Endodermal cell (in vitro differentiated cells): ENCODE measurements at regions not wholly inside any gene's neighbourhood (a gene's known extent, or its start where the extent isn't known, plus 50 kb on each side); places are given as distances from the start of the nearest gene placed in this dataset.
"Not testable (repeated sequence)": the region's sequence is repeated elsewhere in the genome, so short reads cannot be mapped to it uniquely, and the experiment has no call there.

ENCODE experiments used
- DNase-seq: peaks from one replicate; pipeline ENCODE4 v3.0.0-alpha.2; 2017
- H3K27ac ChIP-seq: 2 replicates; pipeline ENCODE4 v1.5.1; 2013; ENCODE audit warnings: mild to moderate bottlenecking, low read depth, low read length, moderate library complexity
- H3K27me3 ChIP-seq: 2 replicates; pipeline ENCODE4 v1.6.1; 2013; ENCODE audit warnings: mild to moderate bottlenecking, low read length, moderate library complexity; ENCODE audit not compliant: insufficient read depth, control insufficient read depth, poor library complexity, severe bottlenecking
- H3K36me3 ChIP-seq: 2 replicates; pipeline ENCODE4 v1.7.0; 2013; ENCODE audit warnings: mild to moderate bottlenecking, low read length, moderate library complexity; ENCODE audit not compliant: control insufficient read depth, insufficient read depth
- H3K4me1 ChIP-seq: one replicate; pipeline ENCODE4 v1.7.0; 2013; ENCODE audit warnings: low read length; ENCODE audit not compliant: control insufficient read depth, insufficient read depth
- H3K4me3 ChIP-seq: 2 replicates; pipeline ENCODE4 v1.5.1; 2013; ENCODE audit warnings: mild to moderate bottlenecking, low read length, moderate library complexity
- H3K9ac ChIP-seq: 2 replicates; pipeline ENCODE4 v1.6.1; 2013; ENCODE audit warnings: mild to moderate bottlenecking, low read length, moderate library complexity; ENCODE audit not compliant: poor library complexity, severe bottlenecking; ENCODE audit errors: extremely low read depth
- H3K9me3 ChIP-seq: 2 replicates; pipeline ENCODE4 v1.6.1; 2013; ENCODE audit warnings: mild to moderate bottlenecking, low read length, moderate library complexity; ENCODE audit not compliant: control insufficient read depth
- H3K27ac Mint-ChIP-seq: 2 replicates; pipeline ENCODE4 v1.8.0; 2020; ENCODE audit warnings: mixed read lengths
- H3K27me3 Mint-ChIP-seq: 2 replicates; pipeline ENCODE4 v1.8.0; 2021; ENCODE audit warnings: mild to moderate bottlenecking, mixed read lengths; ENCODE audit not compliant: insufficient read depth
- H3K36me3 Mint-ChIP-seq: 2 replicates; pipeline ENCODE4 v1.8.0; 2020; ENCODE audit warnings: low read depth, mixed read lengths
- H3K4me1 Mint-ChIP-seq: 2 replicates; pipeline ENCODE4 v1.8.0; 2020; ENCODE audit warnings: mixed read lengths
- H3K4me3 Mint-ChIP-seq: 2 replicates; pipeline ENCODE4 v1.8.0; 2020; ENCODE audit warnings: mild to moderate bottlenecking, moderate library complexity, mixed read lengths
- H3K9me3 Mint-ChIP-seq: 2 replicates; pipeline ENCODE4 v1.8.0; 2020; ENCODE audit warnings: mild to moderate bottlenecking, mixed read lengths
- WGBS, 2 experiments: methylation state at CpG; one replicate each; pipeline versions ENCODE4 v1.1.5 to v1.1.7; 2013; ENCODE audit warnings: missing lambda C conversion rate in 2 of 2, mixed read lengths in 1 of 2; ENCODE audit not compliant: insufficient coverage in 1 of 2, insufficient read length in 1 of 2; 5-methylcytosine and 5-hydroxymethylcytosine counted together
- TF ChIP-seq, protein P1 (sequence below): fragments of 200-600 bp; sonication (generic); conservative IDR thresholded peaks from 2 replicates; pipeline ENCODE4 v1.5.0; 2021; ENCODE audit warnings: antibody characterized with exemption, mild to moderate bottlenecking

DNA sequence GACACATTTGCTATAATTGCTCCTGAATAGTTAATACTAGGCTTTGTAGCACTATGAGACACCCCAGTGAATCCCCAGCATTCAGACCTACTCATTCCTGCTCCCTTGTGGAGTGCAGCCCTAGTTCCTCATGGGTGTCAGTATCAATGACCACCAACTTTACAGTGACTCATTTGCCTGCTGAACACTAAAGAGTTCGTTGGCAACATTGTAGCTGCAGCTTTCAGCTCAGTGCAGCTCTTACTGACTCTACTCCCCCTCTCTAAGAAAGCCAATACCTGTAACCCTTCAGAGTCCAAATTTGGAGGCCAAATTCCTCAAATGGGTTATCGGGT is 127.1 kb upstream of the MTPN start:
- H3K27me3 Mint-ChIP-seq: no peaks in the 10 kb centered on the region
- Histone ChIP-seq H3K4me3 (no peak overlapping the region), H3K9ac (no peak overlapping the region), H3K4me1 (no peaks in the 10 kb centered on the region), H3K9me3 (peaks cover 7% of the 10 kb centered on the region), H3K36me3 (no peaks in the 10 kb centered on the region), H3K27ac (no peak overlapping the region), H3K27me3 (no peaks in the 10 kb centered on the region)
- H3K36me3 Mint-ChIP-seq: no peaks in the 10 kb centered on the region
- 82 to 90% methylated on average over 2 of the region's 2 CpGs for WGBS, 2 experiments
- H3K9me3 Mint-ChIP-seq: peaks cover 23% of the 10 kb centered on the region
- H3K4me3 Mint-ChIP-seq: no peak overlapping the region
- H3K4me1 Mint-ChIP-seq: no peaks in the 10 kb centered on the region
- TF ChIP-seq, protein P1, sequence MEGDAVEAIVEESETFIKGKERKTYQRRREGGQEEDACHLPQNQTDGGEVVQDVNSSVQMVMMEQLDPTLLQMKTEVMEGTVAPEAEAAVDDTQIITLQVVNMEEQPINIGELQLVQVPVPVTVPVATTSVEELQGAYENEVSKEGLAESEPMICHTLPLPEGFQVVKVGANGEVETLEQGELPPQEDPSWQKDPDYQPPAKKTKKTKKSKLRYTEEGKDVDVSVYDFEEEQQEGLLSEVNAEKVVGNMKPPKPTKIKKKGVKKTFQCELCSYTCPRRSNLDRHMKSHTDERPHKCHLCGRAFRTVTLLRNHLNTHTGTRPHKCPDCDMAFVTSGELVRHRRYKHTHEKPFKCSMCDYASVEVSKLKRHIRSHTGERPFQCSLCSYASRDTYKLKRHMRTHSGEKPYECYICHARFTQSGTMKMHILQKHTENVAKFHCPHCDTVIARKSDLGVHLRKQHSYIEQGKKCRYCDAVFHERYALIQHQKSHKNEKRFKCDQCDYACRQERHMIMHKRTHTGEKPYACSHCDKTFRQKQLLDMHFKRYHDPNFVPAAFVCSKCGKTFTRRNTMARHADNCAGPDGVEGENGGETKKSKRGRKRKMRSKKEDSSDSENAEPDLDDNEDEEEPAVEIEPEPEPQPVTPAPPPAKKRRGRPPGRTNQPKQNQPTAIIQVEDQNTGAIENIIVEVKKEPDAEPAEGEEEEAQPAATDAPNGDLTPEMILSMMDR: no peak
- DNase-seq: no peak
- no peak overlapping the region for H3K27ac Mint-ChIP-seq

DNA sequence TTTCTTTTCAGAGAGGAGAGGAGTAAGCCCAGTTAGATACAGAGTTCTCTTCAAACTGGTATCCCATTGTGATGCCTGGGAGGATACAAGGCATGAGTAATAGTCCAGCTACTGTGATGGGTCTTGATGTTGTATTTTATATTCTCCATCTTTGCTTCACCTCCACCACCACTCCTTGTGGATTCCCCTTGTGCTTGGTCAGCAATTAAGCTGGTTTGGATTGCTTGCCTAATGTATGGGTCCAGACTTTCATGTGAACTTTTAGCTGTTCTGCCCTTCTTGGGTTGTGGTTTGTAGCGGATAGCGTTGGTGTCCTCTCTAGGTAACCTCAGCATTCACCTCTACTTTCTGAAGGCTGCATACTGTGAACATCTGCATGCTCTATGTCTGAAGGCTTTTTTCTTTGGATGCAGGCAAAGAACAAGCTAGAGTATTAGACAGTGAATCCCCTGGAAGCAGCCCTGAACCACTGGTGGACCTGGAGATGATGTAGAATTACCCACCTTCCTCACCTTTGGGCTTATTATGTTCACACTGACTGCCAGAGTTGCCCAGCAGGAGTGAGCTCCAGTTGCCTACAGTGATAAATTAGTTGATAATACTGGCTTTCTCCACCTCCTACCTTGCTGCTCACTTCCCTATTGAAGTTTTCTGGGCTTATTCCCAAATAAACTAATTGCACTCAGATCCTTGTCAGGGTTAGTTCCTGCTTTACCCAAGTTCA is 126.5 kb upstream of the MTPN start:
- Mint-ChIP-seq H3K27me3 (no peaks in the 10 kb centered on the region), H3K36me3 (no peaks in the 10 kb centered on the region), H3K4me1 (no peaks in the 10 kb centered on the region), H3K27ac (no peak overlapping the region), H3K4me3 (no peak overlapping the region), H3K9me3 (peaks cover 24% of the 10 kb centered on the region)
- no peak for DNase-seq
- Histone ChIP-seq H3K9me3 (peaks cover 7% of the 10 kb centered on the region), H3K4me1 (no peaks in the 10 kb centered on the region), H3K27me3 (no peaks in the 10 kb centered on the region), H3K36me3 (no peaks in the 10 kb centered on the region), H3K9ac (no peak overlapping the region), H3K27ac (no peak overlapping the region), H3K4me3 (no peak overlapping the region)
- WGBS, 2 experiments: 51 to 70% methylated on average over 2 of the region's 2 CpGs
- TF ChIP-seq, protein P1: no peak

DNA sequence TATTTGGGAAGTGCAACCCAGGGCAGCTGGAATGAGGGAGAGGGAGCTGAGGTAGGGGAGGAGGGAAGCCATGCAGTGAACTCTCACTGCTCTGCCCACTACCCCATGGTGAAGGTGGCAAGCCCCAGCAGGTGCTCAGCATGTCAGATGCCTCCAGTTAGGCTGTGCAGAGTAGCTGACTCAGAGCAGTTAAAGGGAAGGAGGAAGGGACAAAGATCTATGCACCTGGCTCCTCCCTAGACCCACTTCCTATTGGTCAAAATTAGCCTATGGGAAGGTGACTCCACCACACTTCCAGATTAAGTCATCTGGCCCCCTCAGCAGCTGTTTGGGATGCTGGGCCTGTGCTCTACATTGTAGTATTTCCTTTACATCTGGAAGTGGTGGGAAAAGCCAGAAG is 125.7 kb upstream of the MTPN start:
- Histone ChIP-seq H3K36me3 (no peaks in the 10 kb centered on the region), H3K4me1 (no peaks in the 10 kb centered on the region), H3K27ac (no peak overlapping the region), H3K27me3 (no peaks in the 10 kb centered on the region), H3K4me3 (no peak overlapping the region), H3K9ac (no peak overlapping the region), H3K9me3 (peaks cover 7% of the 10 kb centered on the region)
- TF ChIP-seq, protein P1: no peak
- no peak for DNase-seq
- Mint-ChIP-seq H3K9me3 (peaks cover 18% of the 10 kb centered on the region), H3K27ac (no peak overlapping the region), H3K4me3 (no peak overlapping the region), H3K4me1 (no peaks in the 10 kb centered on the region), H3K36me3 (no peaks in the 10 kb centered on the region), H3K27me3 (no peaks in the 10 kb centered on the region)

DNA sequence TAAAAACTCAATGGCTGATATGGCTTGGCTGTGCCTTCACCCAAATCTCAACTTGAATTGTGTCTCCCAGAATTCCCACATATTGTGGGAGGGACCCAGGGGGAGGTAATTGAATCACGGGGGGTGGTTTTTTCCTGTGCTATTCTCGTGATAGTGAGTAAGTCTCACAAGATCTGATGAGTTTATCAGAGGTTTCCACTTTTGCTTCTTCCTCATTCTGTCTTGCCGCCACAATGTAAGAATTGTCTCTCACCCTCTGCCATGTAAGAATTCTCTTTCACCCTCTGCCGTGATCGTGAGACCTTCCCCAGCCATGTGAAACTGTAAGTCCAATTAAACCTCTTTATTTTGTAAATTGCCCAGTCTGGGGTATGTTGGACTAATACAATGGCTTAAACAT is 115.6 kb upstream of the MTPN start:
- H3K27me3 Mint-ChIP-seq, H3K27me3 ChIP-seq, H3K4me3 Mint-ChIP-seq, H3K4me3 ChIP-seq, DNase-seq, H3K36me3 ChIP-seq, H3K27ac Mint-ChIP-seq, H3K4me1 Mint-ChIP-seq, H3K36me3 Mint-ChIP-seq, H3K9ac ChIP-seq, H3K4me1 ChIP-seq, H3K27ac ChIP-seq: not testable (repeated sequence)
- H3K9me3 ChIP-seq: peaks cover 18% of the 10 kb centered on the region
- WGBS, 2 experiments: 93 to 100% methylated on average over 1 to 5 of the region's 5 CpGs
- H3K9me3 Mint-ChIP-seq: peaks cover 15% of the 10 kb centered on the region
